HUDEP-2 (cell line): ENCODE measurements at regions not wholly inside any gene's neighbourhood (a gene's known extent, or its start where the extent isn't known, plus 50 kb on each side); places are given as distances from the start of the nearest gene placed in this dataset.
"Not testable (repeated sequence)": the region's sequence is repeated elsewhere in the genome, so short reads cannot be mapped to it uniquely, and the experiment has no call there.

Source experiments
- DNase-seq, 76 experiments: peaks; one replicate each; lab custom pipeline; 2025; ENCODE audit not compliant: unreplicated experiment in 76 of 76; lab: John Stamatoyannopoulos, UW

GRCh38 chr1:157237522-157237921, 99.3 kb upstream of the ETV3 start:
- no peak for DNase-seq

GRCh38 chr1:157236072-157236471, 97.9 kb upstream of the ETV3 start:
- no peak for DNase-seq

- DNase-seq, result no peak
These were observed 97.1 kb upstream of the ETV3 start for GRCh38 chr1:157235307-157235706.

GRCh38 chr1:157234705-157235273, 96.6 kb upstream of the ETV3 start:
- DNase-seq, result no peak

GRCh38 chr1:157233131-157233530, 94.9 kb upstream of the ETV3 start:
- DNase-seq, result no peak

GRCh38 chr1:157231846-157232525, 93.8 kb upstream of the ETV3 start:
- no peak for DNase-seq

- no peak for DNase-seq
These were observed 92.3 kb upstream of the ETV3 start for GRCh38 chr1:157230500-157230899.

GRCh38 chr1:157227700-157228099, 89.5 kb upstream of the ETV3 start:
- DNase-seq, result no peak

GRCh38 chr1:157226739-157227138, 88.5 kb upstream of the ETV3 start:
- DNase-seq, result no peak

GRCh38 chr1:157219600-157219999, 81.4 kb upstream of the ETV3 start:
- no peak for DNase-seq

GRCh38 chr1:157219182-157219581, 81.0 kb upstream of the ETV3 start:
- DNase-seq, result no peak

GRCh38 chr1:157218671-157219070, 80.5 kb upstream of the ETV3 start:
- DNase-seq, result no peak

- no peak for DNase-seq
These were observed 79.3 kb upstream of the ETV3 start for GRCh38 chr1:157217486-157217885.

- DNase-seq, result no peak
These were observed 75.6 kb upstream of the ETV3 start for GRCh38 chr1:157213836-157214235.

GRCh38 chr1:157209514-157209913, 71.3 kb upstream of the ETV3 start:
- DNase-seq, result no peak

GRCh38 chr1:157205982-157206381, 67.8 kb upstream of the ETV3 start:
- not testable (repeated sequence) for DNase-seq

GRCh38 chr1:157203166-157203565, 65.0 kb upstream of the ETV3 start:
- no peak for DNase-seq

GRCh38 chr1:157202331-157202730, 64.1 kb upstream of the ETV3 start:
- DNase-seq, result no peak

GRCh38 chr1:157201767-157202166, 63.6 kb upstream of the ETV3 start:
- DNase-seq, result no peak

GRCh38 chr1:157200451-157200850, 62.3 kb upstream of the ETV3 start:
- DNase-seq, result no peak

- DNase-seq, result no peak
These were observed 61.2 kb upstream of the ETV3 start for GRCh38 chr1:157199421-157199755.

GRCh38 chr1:157198619-157199420, 60.6 kb upstream of the ETV3 start:
- DNase-seq, result no peak
